Trophoblast cell (in vitro differentiated cells and primary cell): ENCODE measurements at regions not wholly inside any gene's neighbourhood (a gene's known extent, or its start where the extent isn't known, plus 50 kb on each side); places are given as distances from the start of the nearest gene placed in this dataset.

Source experiments
- DNase-seq, 2 donors: peaks; one replicate each; pipeline ENCODE4 v3.0.0-alpha.2; 2016
- H2AFZ ChIP-seq: 2 replicates; pipeline ENCODE4 v1.6.1; 2013; ENCODE audit warnings: low read length, moderate library complexity, mild to moderate bottlenecking; ENCODE audit not compliant: insufficient read depth, poor library complexity
- H2AK5ac ChIP-seq: 2 replicates; pipeline ENCODE4 v1.6.1; 2013; ENCODE audit warnings: mild to moderate bottlenecking, low read length
- H2BK120ac ChIP-seq: 2 replicates; pipeline ENCODE4 v1.6.1; 2013; ENCODE audit warnings: low read length, mild to moderate bottlenecking, moderate library complexity; ENCODE audit not compliant: insufficient read depth, poor library complexity
- H2BK12ac ChIP-seq: 2 replicates; pipeline ENCODE4 v1.6.1; 2013; ENCODE audit warnings: mild to moderate bottlenecking, low read length, moderate library complexity
- H2BK5ac ChIP-seq: 2 replicates; pipeline ENCODE4 v1.6.1; 2013; ENCODE audit warnings: low read length, low read depth, moderate library complexity, mild to moderate bottlenecking; ENCODE audit not compliant: poor library complexity
- H3K14ac ChIP-seq: 2 replicates; pipeline ENCODE4 v1.6.1; 2013; ENCODE audit warnings: mild to moderate bottlenecking, low read length
- H3K18ac ChIP-seq: 2 replicates; pipeline ENCODE4 v1.6.1; 2013; ENCODE audit warnings: mild to moderate bottlenecking, low read length
- H3K23ac ChIP-seq: 2 replicates; pipeline ENCODE4 v1.6.1; 2013; ENCODE audit warnings: low read length
- H3K27ac ChIP-seq: 2 replicates; pipeline ENCODE4 v1.5.1; 2013; ENCODE audit warnings: low read depth, mild to moderate bottlenecking, inconsistent platforms, low read length, moderate library complexity
- H3K27me3 ChIP-seq: 2 replicates; pipeline ENCODE4 v1.6.1; 2013; ENCODE audit warnings: inconsistent platforms, mild to moderate bottlenecking, low read length, moderate library complexity; ENCODE audit not compliant: insufficient read depth
- H3K36me3 ChIP-seq, 2 experiments: 1 replicate in 1 of 2; 2 replicates in 1 of 2; pipeline ENCODE4 v1.6.1; 2013; ENCODE audit warnings: low read length in 2 of 2, mild to moderate bottlenecking in 2 of 2, moderate library complexity in 1 of 2; ENCODE audit not compliant: insufficient read depth in 2 of 2, control insufficient read depth in 1 of 2
- H3K4ac ChIP-seq: 2 replicates; pipeline ENCODE4 v1.6.1; 2013; ENCODE audit warnings: low read depth, mild to moderate bottlenecking, low read length, moderate library complexity
- H3K4me1 ChIP-seq, 2 experiments: 1 replicate in 1 of 2; 2 replicates in 1 of 2; pipeline ENCODE4 v1.6.1; 2013; ENCODE audit warnings: low read length in 2 of 2, mild to moderate bottlenecking in 2 of 2, moderate library complexity in 1 of 2; ENCODE audit not compliant: insufficient read depth in 2 of 2, control insufficient read depth in 1 of 2
- H3K4me2 ChIP-seq: 2 replicates; pipeline ENCODE4 v1.6.1; 2013; ENCODE audit warnings: inconsistent platforms, mild to moderate bottlenecking, low read length, moderate library complexity
- H3K4me3 ChIP-seq: 2 replicates; pipeline ENCODE4 v1.5.1; 2013; ENCODE audit warnings: mild to moderate bottlenecking, low read depth, low read length, inconsistent platforms
- H3K79me1 ChIP-seq: one replicate; pipeline ENCODE4 v1.6.1; 2013; ENCODE audit warnings: low read length
- H3K79me2 ChIP-seq: 2 replicates; pipeline ENCODE4 v1.6.1; 2013; ENCODE audit warnings: low read length, mild to moderate bottlenecking; ENCODE audit not compliant: control insufficient read depth, insufficient read depth, poor library complexity
- H3K9ac ChIP-seq: 2 replicates; pipeline ENCODE4 v1.6.1; 2013; ENCODE audit warnings: mild to moderate bottlenecking, low read length
- H3K9me3 ChIP-seq: 2 replicates; pipeline ENCODE4 v1.6.1; 2013; ENCODE audit warnings: low read depth, mild to moderate bottlenecking, control low read depth, inconsistent platforms, low read length; ENCODE audit not compliant: insufficient read depth
- H4K12ac ChIP-seq: 2 replicates; pipeline ENCODE4 v1.6.1; 2013; ENCODE audit warnings: low read depth, mild to moderate bottlenecking, low read length, moderate library complexity
- H4K8ac ChIP-seq: 2 replicates; pipeline ENCODE4 v1.6.1; 2013; ENCODE audit warnings: low read depth, mild to moderate bottlenecking, low read length, moderate library complexity
- H4K91ac ChIP-seq: one replicate; pipeline ENCODE4 v1.6.1; 2013; ENCODE audit warnings: low read depth, mild to moderate bottlenecking, low read length, moderate library complexity
- WGBS: extraction: QIAGEN DNeasy Blood & Tissue Kit; methylation state at CpG from one replicate; pipeline ENCODE4 v1.1.7; 2013; ENCODE audit warnings: missing lambda C conversion rate; ENCODE audit not compliant: insufficient read length, insufficient coverage; ENCODE audit errors: extremely low coverage; 5-methylcytosine and 5-hydroxymethylcytosine counted together

DNA sequence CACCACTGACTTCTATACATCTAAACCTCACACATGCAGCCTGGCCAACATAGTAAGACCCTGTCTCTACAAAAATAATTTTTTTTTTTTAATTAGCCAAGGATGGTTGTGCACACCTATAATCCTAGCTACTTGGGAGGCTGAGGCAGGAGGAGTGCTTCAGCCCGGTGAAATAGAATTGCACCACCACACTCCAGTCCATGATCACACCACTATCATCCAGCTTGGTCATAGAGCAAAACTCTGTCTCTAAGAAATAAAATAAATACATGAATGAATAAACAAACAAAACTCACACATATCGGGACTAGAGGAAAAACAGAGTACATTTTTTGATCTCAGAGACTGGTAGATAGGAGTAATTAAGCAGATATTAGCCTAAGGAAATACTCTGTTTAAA, 66.6 kb upstream of the PDE5A start:
- H3K9ac ChIP-seq: no peak overlapping the region
- peaks cover 4% of the 10 kb centered on the region for H3K9me3 ChIP-seq
- H3K14ac ChIP-seq: no peak overlapping the region
- H3K4me3 ChIP-seq: no peak overlapping the region
- H3K79me2 ChIP-seq: no peaks in the 10 kb centered on the region
- H3K27ac ChIP-seq: no peak overlapping the region
- no peak overlapping the region for H4K8ac ChIP-seq
- no peaks in the 10 kb centered on the region for H3K36me3 ChIP-seq
- no peak overlapping the region for H3K23ac ChIP-seq
- H4K12ac ChIP-seq: no peak overlapping the region
- no peak overlapping the region for H2BK12ac ChIP-seq
- H2AFZ ChIP-seq: no peak overlapping the region
- no peaks in the 10 kb centered on the region for H3K79me1 ChIP-seq
- no peaks in the 10 kb centered on the region for H3K4me1 ChIP-seq
- H4K91ac ChIP-seq: no peak overlapping the region
- no CpG with 5 or more reads among the region's 2 CpGs for WGBS
- no peak overlapping the region for H3K4ac ChIP-seq
- H2BK5ac ChIP-seq: no peak overlapping the region
- no peak for DNase-seq
- no peak overlapping the region for H3K18ac ChIP-seq
- no peaks in the 10 kb centered on the region for H3K27me3 ChIP-seq
- H2BK120ac ChIP-seq: no peak overlapping the region
- H3K4me2 ChIP-seq: no peak overlapping the region
- no peak overlapping the region for H2AK5ac ChIP-seq

DNA sequence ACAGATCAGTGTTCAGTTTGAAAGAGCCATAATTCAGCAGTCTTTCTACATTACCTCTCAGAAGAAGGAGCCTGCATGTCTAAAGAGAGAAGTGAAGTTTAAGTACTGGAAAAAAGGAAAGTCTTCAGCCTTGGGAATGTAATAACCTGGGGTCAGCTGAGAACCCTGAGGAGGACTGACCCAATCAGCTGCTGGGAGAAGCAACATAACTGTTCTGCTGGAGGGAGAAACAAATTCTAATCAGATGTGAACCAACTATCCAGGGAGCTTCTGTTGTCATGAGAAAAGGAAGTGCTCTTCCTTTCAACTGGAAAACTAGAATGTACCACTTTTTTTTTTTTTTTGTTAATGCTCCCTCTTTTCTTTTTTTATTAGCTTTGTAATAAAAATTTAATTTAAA, 64.5 kb upstream of the PDE5A start:
- no peak overlapping the region for H4K91ac ChIP-seq
- no peak overlapping the region for H3K4ac ChIP-seq
- H3K27me3 ChIP-seq: no peaks in the 10 kb centered on the region
- H3K79me1 ChIP-seq: no peaks in the 10 kb centered on the region
- no peak overlapping the region for H3K4me2 ChIP-seq
- no peaks in the 10 kb centered on the region for H3K36me3 ChIP-seq
- no peaks in the 10 kb centered on the region for H3K79me2 ChIP-seq
- no peak overlapping the region for H4K12ac ChIP-seq
- no peak overlapping the region for H2BK12ac ChIP-seq
- H3K14ac ChIP-seq: no peak overlapping the region
- no peak overlapping the region for H3K4me3 ChIP-seq
- H3K9ac ChIP-seq: no peak overlapping the region
- no peak overlapping the region for H3K23ac ChIP-seq
- H2AK5ac ChIP-seq: no peak overlapping the region
- peaks cover 4% of the 10 kb centered on the region for H3K9me3 ChIP-seq
- H4K8ac ChIP-seq: no peak overlapping the region
- no peak overlapping the region for H2AFZ ChIP-seq
- H3K4me1 ChIP-seq: no peaks in the 10 kb centered on the region
- H2BK120ac ChIP-seq: no peak overlapping the region
- no peak for DNase-seq
- no peak overlapping the region for H2BK5ac ChIP-seq
- no peak overlapping the region for H3K18ac ChIP-seq
- no peak overlapping the region for H3K27ac ChIP-seq

DNA sequence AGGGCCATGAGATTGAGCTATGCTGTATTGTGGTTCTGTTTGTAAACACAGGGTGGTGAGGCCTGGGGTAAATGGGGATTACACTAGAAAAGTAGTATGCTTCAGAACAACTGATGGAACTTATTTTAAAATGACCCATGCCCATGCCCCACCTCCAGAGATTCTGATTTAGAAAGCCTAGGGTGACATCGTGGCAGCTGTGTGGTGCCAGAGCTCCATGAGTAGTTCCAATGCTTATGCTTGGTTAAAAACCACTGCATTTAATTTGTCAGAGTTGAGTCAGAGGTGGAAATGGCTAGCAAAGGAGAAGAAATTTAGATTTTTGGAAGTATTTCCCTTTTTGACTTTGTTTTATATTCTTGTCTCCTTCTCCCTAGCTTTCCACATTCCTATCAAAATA, 63.4 kb upstream of the PDE5A start:
- Histone ChIP-seq H4K12ac (no peak overlapping the region), H2AK5ac (no peak overlapping the region), H2BK12ac (no peak overlapping the region), H3K9me3 (peaks cover 4% of the 10 kb centered on the region), H3K27me3 (no peaks in the 10 kb centered on the region), H3K4ac (no peak overlapping the region), H3K79me2 (no peaks in the 10 kb centered on the region), H3K4me1 (no peaks in the 10 kb centered on the region), H3K18ac (no peak overlapping the region), H4K8ac (no peak overlapping the region), H3K36me3 (no peaks in the 10 kb centered on the region), H4K91ac (no peak overlapping the region), H3K27ac (no peak overlapping the region), H2BK5ac (no peak overlapping the region), H3K4me3 (no peak overlapping the region), H2BK120ac (no peak overlapping the region), H3K14ac (no peak overlapping the region), H3K23ac (no peak overlapping the region), H2AFZ (no peak overlapping the region), H3K4me2 (no peak overlapping the region), H3K9ac (no peak overlapping the region), H3K79me1 (no peaks in the 10 kb centered on the region)
- no peak for DNase-seq
- WGBS: no CpG with 5 or more reads among the region's 1 CpG

DNA sequence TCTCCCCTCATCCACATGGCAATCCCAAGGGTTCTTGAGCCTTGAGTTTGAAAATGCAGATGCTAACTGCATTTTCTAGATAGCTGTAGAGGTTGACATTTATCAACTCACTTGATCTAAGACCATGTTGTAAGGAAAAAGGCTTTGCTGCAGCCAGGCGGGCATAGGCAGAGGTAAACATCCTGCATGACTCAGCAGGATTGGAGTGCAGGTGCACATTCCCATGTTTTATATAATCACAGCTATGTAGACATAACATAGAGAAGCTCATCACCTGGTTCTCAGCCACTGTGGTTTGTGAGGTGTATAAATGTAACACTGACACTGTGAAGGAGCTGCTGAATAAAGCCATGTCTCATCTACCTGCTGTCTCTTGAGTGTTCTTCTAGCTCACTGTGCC, 62.3 kb upstream of the PDE5A start:
- Histone ChIP-seq H3K9ac (no peak overlapping the region), H3K23ac (no peak overlapping the region), H4K91ac (no peak overlapping the region), H3K27me3 (no peaks in the 10 kb centered on the region), H4K12ac (no peak overlapping the region), H3K79me2 (no peaks in the 10 kb centered on the region), H3K36me3 (no peaks in the 10 kb centered on the region), H3K4me1 (no peaks in the 10 kb centered on the region), H3K14ac (no peak overlapping the region), H2BK5ac (no peak overlapping the region), H3K9me3 (peaks cover 4% of the 10 kb centered on the region), H3K27ac (no peak overlapping the region), H3K4ac (no peak overlapping the region), H2AK5ac (no peak overlapping the region), H4K8ac (no peak overlapping the region), H3K18ac (no peak overlapping the region), H2AFZ (no peak overlapping the region), H3K79me1 (no peaks in the 10 kb centered on the region), H3K4me2 (no peak overlapping the region), H2BK120ac (no peak overlapping the region), H3K4me3 (no peak overlapping the region), H2BK12ac (no peak overlapping the region)
- peak; percentile 51 to 82 for DNase-seq
- no CpG with 5 or more reads among the region's 1 CpG for WGBS

DNA sequence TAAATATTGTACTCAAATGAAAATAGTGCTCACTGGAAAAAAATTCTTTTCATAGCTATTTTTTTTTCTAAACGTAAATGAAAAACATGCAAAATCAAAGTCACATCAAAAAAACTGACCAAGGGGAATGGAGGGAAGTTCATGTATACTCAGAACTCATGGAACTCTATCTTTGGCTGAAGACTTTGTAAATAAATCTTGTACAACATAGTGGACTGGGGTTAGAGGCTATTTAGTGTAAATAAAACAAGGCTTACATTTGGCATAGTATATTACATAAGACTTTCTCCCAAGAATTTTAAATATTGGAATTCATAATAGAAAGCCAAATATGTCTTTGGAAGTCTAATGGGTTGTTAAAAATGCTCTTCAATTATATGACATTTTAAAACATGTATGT, 59.8 kb upstream of the PDE5A start:
- H3K4ac ChIP-seq: no peak overlapping the region
- H2BK12ac ChIP-seq: no peak overlapping the region
- no peak overlapping the region for H3K23ac ChIP-seq
- H3K14ac ChIP-seq: no peak overlapping the region
- WGBS: no CpG with 5 or more reads among the region's 1 CpG
- H2AK5ac ChIP-seq: no peak overlapping the region
- H3K36me3 ChIP-seq: no peaks in the 10 kb centered on the region
- no peak overlapping the region for H3K4me3 ChIP-seq
- no peak overlapping the region for H4K8ac ChIP-seq
- no peak overlapping the region for H2BK120ac ChIP-seq
- no peak overlapping the region for H4K91ac ChIP-seq
- no peaks in the 10 kb centered on the region for H3K79me1 ChIP-seq
- H3K27ac ChIP-seq: no peak overlapping the region
- H3K18ac ChIP-seq: no peak overlapping the region
- no peaks in the 10 kb centered on the region for H3K4me1 ChIP-seq
- no peak overlapping the region for H2AFZ ChIP-seq
- no peaks in the 10 kb centered on the region for H3K79me2 ChIP-seq
- no peak overlapping the region for H3K4me2 ChIP-seq
- H3K9me3 ChIP-seq: peaks cover 4% of the 10 kb centered on the region
- H2BK5ac ChIP-seq: no peak overlapping the region
- H3K9ac ChIP-seq: no peak overlapping the region
- H4K12ac ChIP-seq: no peak overlapping the region
- no peaks in the 10 kb centered on the region for H3K27me3 ChIP-seq
- DNase-seq: no peak
